NCI-H2227 (cell line): ENCODE measurements at regions not wholly inside any gene's neighbourhood (a gene's known extent, or its start where the extent isn't known, plus 50 kb on each side); places are given as distances from the start of the nearest gene placed in this dataset.
A peak's percentile ranks its signal among the peaks of the same experiment; 100 is the strongest.

Source experiments
- DNase-seq: peaks from one replicate; lab custom pipeline; 2025; ENCODE audit not compliant: unreplicated experiment; lab: John Stamatoyannopoulos, UW

DNA sequence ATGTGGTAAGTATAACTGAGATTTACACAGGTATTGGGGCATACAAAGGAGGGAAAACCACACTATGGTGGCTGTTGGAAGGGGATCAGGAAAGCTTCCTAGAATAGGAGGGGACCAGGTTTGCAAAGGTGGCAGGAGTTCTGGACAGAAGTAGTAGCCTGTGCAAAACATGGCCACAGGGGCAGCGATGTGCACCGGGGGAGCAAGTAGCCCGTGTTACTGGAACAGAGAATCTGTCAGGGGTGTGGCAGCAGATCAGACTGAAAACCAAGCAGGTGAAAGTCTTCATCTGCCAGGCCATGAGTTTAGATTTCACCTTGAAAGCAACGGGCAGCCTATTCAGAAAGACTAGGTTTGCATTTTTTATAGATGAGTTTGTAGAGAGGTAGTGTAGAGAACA is 182.3 kb upstream of the LPP start:
- no peak for DNase-seq

DNA sequence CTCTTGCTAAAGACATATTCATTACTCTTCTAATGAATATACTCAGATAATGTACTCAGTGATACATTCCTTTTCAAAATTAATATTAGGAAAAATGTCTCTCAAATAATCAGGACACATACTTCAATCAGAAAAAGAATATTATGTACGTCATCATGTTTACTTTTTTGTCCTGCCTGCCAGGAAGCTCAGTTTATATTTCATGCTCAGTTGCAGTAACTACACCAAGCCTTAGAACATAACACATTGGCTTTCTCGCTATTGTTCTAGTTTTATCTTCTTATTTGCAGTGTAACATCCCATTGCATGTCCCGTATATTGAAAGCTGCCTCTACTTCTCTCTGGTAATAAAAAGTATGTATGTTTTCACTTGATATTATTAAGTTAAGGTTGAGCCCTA is 181.5 kb upstream of the LPP start:
- no peak for DNase-seq

GRCh38 chr3:187973977-187974870 is 179.7 kb upstream of the LPP start:
- DNase-seq, result no peak

- no peak for DNase-seq
Observed at GRCh38 chr3:187974871-187975271, 179.1 kb upstream of the LPP start.

GRCh38 chr3:187975561-187976364 is 178.2 kb upstream of the LPP start:
- no peak for DNase-seq

DNA sequence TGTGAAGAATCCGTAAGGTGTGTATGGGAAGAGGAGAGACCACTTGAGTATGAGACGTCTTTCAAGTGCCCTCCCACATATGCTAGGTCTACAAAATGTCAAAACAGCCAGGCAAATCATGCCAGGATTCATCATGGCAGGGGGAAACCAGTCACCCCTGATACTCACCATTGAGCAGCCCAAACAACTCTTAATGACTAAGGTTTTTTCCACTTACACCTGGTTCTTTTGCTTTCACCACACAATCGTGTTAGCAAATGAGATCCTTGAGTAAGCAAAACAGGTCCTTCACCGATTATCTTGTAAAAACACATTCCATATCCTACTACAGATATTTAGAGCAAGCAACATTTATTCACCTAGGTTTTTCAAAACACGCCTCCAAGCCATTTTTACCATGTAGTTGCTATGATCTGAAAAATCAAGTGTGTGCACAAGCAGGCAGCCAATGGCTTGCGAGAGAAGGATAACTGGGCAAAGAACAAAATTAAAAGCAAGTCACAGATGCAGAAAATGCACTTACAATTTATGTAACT is 177.5 kb upstream of the LPP start:
- no peak for DNase-seq

GRCh38 chr3:187977659-187978058 is 176.3 kb upstream of the LPP start:
- no peak for DNase-seq

DNA sequence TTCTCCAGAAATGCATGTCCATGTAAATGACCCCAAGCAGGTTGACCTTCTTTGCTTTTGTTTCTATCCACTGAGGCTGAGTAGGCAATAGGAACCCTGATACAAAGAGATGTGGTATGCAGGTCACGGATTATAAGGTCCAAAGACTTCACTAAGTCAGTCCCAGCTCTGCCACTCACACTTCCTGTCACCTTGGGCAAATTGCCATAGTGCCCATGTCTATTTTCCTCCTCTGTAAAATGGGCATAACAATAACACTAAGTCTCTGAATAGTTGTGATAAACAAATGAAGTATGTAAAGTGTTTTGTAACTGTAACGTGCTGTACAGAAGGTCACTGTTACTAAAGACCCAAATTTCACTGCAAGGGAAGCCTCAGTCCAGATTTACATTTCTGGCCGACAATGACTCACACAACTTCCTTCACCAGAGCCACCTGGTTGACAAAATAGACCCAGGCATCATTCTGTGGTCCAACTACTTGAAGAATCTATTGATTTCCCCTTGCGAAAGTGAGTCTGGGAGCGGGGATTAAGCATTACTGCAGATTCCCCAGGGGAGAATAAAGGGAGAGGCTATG is 175.4 kb upstream of the LPP start:
- DNase-seq, result no peak

DNA sequence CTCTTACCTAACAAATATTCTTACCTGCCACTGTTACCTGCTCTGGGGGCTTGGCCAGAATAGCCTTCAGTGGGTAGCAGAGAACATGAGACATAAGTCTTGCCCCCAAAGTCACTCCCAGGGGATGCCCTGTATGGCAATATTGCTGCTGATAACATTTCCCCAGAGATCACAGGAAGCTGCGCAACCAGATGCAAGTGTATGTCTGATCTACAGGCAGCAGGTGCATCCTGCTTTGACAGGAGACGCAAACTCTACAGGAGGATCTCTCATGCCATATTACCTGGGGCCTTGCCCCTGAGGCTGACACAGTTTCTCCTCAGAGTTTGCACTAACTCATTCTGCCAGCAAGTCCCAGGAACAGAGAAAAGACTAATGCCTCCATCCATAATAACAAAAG is 174.4 kb upstream of the LPP start:
- DNase-seq, result no peak

DNA sequence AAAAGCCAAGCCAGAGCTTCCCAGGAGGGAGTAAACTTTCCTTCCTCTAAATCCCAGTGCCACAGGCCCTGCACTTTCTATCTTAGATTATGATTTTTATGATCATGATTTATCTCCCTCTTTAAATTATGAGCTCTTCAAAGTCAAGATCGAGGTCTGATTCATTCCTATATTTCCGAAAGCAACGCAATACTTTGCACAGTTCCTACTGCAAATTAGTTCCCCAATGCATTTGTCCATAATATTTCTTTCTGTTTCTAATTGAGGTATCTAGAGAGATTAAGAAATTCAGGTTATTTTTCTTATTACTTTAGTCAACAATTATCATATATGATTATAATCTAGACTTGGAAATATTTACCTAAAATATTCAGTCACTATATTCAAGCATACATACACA is 173.1 kb upstream of the LPP start:
- DNase-seq, result no peak

- DNase-seq, result no peak
Observed at GRCh38 chr3:187982142-187982541, 171.8 kb upstream of the LPP start.

DNA sequence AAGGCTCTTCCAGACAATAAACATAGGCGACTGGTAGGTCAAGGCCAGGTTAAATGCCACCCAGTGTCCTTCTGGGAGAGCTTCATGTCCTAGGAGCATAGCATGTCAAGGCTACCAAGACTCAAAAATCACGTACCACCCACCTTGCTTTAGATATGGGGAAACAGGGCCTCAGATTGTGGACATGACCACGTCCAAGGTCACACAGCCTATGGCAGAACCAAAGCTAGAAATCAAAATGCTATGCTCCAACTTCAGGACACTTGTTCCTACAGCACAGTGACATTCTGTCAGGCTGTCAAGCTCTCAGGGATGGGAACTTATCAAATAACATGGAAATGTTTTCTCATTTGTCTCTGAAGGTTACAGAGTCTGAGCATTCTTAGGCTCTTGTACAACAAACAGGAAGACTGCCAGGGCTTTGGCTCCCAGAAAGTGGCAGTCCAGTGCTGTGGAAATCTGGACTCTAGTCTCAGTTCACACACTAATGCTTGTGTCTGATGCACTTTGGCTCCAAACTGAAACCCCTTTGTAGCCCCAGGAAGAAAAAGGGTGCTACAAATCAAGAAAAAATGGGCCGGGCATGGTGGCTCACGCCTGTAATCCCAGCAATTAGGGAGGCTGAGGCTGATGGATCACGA is 170.4 kb upstream of the LPP start:
- no peak for DNase-seq

GRCh38 chr3:187985647-187986046 is 168.3 kb upstream of the LPP start:
- no peak for DNase-seq

GRCh38 chr3:187986514-187986934 is 167.4 kb upstream of the LPP start:
- DNase-seq, result no peak

GRCh38 chr3:187987187-187987586 is 166.8 kb upstream of the LPP start:
- DNase-seq, result no peak

DNA sequence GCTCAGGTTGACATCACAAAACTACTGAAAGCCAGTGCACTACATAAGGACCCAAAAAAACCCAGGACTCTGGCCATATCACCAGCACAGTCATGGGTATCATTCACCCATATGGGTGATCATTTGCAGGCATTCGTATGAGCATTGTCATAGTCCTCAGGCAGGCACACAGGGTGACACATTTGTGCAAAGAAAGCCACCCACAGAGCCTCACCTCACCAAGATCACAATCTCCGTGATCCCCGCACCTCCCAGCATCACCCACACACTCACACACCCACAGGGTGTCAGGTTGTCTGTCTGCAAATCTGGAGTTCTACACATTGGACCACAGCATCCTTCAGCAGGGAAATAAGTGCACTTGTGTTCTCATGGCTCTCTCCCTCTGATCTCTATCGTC is 166.0 kb upstream of the LPP start:
- no peak for DNase-seq

GRCh38 chr3:187989575-187990153 is 164.3 kb upstream of the LPP start:
- DNase-seq, result peak; percentile 15

DNA sequence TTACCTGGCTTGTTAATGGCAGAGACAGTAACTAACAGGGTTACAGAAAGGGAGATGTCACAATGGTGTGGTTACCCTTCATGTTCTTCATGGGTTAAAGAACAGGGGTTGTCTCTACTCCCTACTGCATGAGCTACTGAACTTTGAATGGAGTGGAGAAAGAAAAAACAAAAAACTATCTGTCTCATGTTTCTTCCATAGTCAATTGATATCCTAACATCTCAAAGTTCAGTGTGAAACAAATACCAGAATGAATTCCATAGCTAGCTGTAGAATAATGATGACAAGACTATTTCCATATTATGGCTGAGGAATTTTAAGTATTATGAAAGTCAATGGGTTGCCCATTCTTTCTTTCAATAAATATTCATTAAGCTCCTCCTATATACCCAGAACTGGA is 161.3 kb upstream of the LPP start:
- DNase-seq, result no peak

- DNase-seq, result no peak
Observed at GRCh38 chr3:187994221-187995042, 159.5 kb upstream of the LPP start.

DNA sequence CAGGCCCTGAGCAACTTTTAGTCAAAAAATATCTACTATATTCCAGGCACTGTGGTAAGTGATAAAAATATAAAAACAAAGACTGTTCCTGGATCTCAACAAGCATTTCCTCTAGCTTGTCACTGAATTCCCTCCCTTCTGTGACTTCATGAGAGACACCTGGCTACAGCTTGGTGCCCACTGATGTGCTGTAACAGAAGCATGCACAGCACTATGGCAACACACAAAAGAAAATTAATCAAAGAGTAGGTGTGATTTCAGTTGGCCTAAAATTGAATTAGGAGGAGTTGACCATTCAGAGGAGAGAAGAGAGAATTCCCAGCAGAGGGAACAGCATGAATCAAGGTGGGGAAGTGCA is 158.9 kb upstream of the LPP start:
- DNase-seq, result no peak
